ACHN (cell line): ENCODE measurements at regions not wholly inside any gene's neighbourhood (a gene's known extent, or its start where the extent isn't known, plus 50 kb on each side); places are given as distances from the start of the nearest gene placed in this dataset.

ENCODE experiments used
- DNase-seq: peaks from one replicate; pipeline ENCODE4 v3.0.0-alpha.2; 2015
- in situ Hi-C: cut with HindIII; loops from 2 replicates; pipeline ENCODE4 v1.10.0; 2017; ENCODE audit warnings: low sequenced_read_pairs, low pct_ligation_motif_present, low pct_unique_long_range_greater_than_20kb

DNA sequence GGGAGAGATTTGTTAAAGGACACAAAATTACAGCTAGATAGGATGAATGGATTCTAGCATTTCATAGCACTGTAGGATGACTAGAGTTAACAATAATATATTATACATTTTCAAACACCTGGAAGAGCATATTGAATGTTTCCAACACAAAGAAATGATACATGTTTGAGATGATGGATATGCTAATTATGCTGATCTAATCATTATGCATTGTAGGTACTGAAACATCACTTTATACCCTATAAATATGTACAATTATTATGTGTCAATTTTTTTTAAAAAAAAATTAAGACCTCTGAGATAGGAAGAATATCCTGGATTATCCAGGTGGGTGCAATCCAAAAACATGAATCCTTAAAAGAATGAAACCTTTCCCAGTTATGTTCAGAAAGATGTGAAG is 100.3 kb upstream of the CPNE8 start:
- no peak for DNase-seq
- in situ Hi-C loops = no loop called here

DNA sequence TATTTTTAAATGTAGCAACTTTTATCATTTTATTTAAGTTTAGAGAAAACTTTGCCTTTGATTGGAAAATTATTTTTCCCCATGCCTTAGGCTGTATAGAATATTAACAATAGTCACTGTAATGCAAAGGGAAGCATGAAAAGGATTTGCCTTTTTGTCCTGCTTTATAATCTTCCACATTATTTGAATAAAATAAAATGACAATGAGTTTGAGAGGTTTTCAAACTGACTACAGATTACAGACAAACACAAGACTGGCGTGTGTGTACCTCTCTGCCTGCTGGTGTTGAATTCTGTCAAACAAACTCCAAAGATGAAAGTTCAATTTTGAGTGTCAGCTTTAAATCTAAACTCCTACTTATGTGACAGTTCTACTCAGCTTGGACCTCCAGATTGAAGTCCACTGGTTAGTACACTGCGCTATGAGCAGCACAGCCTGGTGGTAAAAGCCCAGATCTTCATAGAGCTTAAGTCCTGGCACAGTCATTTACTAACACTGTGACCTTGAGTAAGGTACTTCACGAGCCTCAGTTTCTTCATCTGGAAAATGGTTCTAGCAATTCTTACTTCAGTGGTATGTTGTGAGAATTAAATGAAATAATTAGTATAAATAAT is 98.3 kb upstream of the CPNE8 start:
- in situ Hi-C loops = no loop called here
- peak; percentile 17 for DNase-seq

DNA sequence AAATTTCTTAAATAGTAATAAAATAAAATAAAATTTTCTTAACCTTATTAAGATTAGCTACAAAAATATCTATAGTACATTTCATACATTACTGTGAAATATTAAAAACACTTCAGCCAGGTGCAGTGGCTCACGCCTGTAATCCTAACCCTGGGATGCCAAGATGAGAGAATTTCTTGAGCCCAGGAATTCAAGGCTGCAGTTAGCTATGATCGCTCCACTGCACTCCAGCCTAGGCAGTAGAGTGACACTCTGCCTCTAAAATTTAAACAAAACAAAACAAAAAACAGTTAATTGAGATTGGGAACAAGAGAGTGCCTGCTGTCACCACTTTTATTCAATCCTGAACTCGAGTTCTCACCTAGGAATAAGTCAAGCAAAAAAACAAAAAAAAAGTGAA is 95.0 kb upstream of the CPNE8 start:
- no peak for DNase-seq
- in situ Hi-C loops = no loop called here

DNA sequence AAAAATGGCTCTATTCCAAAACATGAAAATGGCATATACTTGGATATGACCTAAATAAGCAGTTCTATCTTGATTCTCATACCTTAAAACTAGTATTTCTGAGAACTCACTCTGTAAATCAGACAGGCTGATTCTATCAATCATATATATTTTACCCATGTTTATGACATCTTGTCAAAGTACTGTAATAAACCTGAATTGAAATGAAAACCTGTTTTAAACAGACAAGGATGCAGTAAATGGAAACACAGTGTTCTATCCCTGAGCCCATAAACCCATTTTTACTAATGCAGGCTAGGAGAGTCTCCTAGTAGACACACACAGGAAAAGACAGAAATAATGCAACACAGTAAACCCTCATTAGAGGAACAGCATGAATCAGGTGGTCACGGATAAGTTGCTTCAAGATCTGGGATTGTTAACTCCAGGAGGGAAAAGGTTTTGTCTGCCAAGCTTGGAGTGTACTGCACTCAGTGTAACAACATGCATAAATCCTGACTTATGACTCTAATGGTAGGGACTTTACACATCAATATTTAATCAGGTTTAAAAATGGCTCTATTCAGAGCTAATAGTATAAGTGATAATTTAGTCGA is 93.6 kb upstream of the CPNE8 start:
- DNase-seq = no peak
- in situ Hi-C loops = no loop called here

DNA sequence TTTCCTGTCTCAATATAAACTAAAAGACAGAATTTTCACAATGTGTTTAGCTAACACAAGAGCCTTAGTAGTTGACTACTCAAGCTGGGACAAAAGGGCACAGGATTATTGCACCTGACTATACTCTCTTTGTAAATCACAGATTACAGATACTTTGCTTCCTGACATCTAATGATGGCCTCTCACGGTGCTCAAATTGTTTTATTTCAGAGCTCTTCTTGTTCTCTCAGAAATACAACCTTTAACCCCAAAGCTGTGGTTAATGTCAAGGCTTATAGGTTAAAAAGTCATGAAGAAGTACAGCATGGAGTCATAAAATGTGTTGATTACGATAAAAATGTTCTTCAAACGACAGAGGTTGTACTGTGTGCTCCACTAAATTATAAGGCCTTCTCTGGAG is 89.9 kb upstream of the CPNE8 start:
- in situ Hi-C loops = no loop called here
- no peak for DNase-seq

DNA sequence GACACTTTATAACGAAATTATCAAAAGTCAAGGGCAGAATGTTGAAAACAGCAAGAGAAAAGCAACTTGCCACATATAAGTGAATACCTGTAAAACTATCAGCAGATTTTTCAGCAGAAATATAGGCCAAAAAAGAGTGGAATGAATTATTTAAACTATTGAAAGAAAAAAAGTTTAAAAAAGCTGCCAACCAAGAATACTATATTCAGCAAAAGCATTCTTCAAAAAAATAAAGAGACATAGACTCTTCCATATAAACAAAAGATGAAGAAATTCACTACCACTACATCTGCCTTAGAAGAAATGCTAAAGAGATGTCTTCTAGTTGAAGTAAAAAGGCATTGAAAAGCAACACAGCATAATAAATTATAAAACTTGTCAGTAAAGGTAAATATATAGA is 80.6 kb upstream of the CPNE8 start:
- in situ Hi-C loops = no loop called here
- DNase-seq = no peak

DNA sequence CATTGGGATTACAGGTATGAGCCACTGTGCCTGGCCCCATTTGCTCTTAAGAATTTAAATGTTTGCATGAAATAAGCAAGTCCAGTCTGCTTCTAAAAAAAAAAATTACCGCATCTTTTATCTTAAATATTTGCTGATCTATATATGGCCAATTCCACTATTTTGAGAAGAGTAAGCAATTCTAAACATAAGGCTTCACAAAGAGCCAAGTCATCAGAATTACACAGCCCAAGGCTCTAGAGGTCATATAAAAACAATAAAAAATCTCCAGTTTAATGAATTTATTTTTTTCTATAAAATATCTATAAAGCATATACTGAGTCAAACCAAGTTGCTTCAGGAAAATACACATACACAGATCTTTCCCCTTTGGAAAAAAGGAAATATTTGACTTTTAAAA is 79.0 kb upstream of the CPNE8 start:
- in situ Hi-C loops = no loop called here
- no peak for DNase-seq

DNA sequence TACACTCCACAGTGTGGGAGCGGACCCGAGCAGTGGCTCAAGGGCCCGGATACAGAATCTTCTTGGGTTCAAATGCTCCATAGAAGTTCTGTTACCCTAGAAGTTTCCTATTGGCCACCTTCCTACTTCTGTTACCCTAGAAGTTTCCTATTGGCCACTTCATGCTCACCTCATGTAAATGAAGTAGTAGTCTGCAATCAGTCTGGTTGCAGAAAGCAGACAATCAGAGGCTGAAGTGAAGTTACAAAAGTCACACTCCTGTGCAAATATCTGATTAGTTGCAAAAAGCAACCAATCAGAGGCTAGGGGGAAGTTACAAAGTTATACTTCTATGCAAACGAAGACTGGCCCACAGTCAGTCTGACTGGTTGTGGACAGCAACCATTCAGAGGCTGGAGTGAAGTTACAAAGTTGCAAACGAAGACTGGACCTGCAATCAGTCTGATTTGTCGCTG is 77.8 kb upstream of the CPNE8 start:
- in situ Hi-C loops = no loop called here
- no peak for DNase-seq

DNA sequence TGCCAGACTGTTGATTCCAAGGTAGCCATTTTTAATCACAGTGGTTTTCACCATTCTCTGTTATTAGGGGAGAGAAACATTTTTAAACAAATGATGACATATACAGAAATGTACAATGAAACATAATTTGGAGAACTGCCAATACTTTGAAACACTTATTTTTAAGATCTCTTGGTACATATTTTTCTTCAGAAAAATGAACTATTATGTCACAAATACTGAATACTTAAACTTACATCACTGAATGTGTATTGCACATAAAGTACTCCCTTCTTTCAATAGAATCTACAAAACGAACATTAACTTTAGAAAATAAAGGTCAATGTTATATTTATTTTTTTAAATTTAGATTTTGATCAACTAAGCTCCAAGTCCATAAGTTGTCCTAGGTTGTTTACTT is 71.7 kb upstream of the CPNE8 start:
- DNase-seq = no peak
- in situ Hi-C loops = no loop called here

DNA sequence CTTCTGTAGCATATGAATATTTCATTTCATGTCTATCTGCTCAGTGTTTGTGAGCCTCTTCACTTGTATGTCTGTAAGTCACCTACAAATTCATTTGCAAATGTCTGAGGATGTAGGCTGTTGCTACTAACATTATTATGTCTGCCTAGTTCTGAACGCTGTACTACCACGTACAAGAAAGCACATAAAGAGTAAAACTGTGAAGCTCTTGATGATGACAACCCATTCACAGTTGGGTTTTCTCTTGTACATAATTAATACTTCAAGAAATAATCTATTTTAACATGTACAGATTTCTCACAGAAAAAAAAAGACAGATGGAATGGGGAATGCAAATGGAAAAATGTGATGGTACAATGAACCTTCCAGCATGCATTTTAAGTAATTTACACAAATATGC is 64.3 kb upstream of the CPNE8 start:
- in situ Hi-C loops = no loop called here
- no peak for DNase-seq

DNA sequence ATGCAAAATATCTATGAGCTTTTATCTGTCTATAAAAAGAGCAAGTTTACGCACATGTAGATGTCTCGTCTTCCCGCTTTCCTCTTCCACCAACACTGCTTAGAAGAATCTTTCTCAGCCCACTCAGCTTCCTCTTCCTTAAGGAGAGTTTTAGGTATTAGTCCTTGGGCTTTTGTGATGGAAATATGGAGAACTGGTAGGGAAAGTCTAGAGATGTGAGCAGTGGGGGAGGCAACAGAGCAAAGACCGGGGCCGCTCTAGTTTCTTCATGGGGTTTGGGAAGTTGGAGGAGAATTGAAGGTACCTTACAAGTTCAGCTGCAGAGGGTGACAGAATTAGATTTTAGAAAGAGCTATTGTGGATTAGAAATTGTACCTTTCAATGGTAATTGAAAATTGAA is 56.3 kb upstream of the CPNE8 start:
- in situ Hi-C loops = no loop called here
- DNase-seq = no peak

DNA sequence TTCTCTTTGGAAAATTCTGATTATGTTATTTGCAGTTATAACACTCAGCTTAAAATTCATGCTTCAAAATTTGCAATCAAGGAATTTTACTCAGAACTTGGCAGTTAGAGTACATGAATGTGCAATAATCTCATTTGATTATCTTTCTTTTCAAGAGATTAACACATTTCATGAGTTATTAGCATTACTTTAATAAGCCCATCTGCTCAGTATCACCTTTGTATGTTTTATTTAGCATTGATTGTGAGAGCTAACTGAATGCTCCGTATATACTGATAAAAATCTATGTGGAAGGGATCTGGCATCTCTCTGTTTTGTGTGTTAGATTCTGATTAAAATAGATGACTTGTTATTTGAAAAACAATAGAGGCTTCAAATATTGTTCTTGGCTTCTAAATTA is 55.6 kb upstream of the CPNE8 start:
- no peak for DNase-seq
- in situ Hi-C loops = no loop called here

DNA sequence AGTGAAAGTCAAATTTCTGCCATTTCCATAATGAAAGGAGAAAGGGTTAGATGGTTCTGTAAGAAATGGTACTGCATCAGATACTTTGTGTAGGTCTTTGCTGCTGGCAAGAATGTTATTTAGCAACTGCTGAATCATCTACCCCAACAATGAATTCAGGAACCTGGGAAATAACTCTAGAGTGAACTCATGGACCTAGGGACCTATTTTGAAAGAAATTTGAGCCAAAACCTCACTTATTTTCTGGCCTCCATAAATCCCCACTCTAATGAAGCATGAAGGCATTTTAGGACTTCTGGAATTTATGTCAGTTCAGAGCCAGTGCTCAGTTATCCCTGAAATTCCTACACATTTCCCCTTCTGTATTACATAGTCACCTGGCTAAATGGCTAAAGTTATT is 50.9 kb upstream of the CPNE8 start:
- in situ Hi-C loops = no loop called here
- DNase-seq = peak; percentile 45
